OCI-LY7 (cell line): ENCODE measurements at regions not wholly inside any gene's neighbourhood (a gene's known extent, or its start where the extent isn't known, plus 50 kb on each side); places are given as distances from the start of the nearest gene placed in this dataset.

Experiments
- BruUV-seq: library from RNA; stranded (reverse); fragments of 400-500 nt; replicated peaks from 2 replicates; lab custom pipeline; 2021; lab: Mats Ljungman, UMichigan
- CTCF ChIA-PET: fragments of 300-600 bp; sonication (Branson Sonifier 250); formaldehyde crosslinking; loops from one replicate; lab custom pipeline; 2022; ENCODE audit warnings: antibody characterized with exemption; ENCODE audit not compliant: unreplicated experiment; lab: Charles Lee
- POLR2A ChIA-PET: fragments of 300-600 bp; sonication (Branson Sonifier 250); formaldehyde crosslinking; loops from one replicate; lab custom pipeline; 2022; ENCODE audit warnings: antibody characterized with exemption; lab: Charles Lee
- DNase-seq: peaks from one replicate; pipeline ENCODE4 v3.0.0-alpha.2; 2015; ENCODE audit warnings: low spot score
- H2AFZ ChIP-seq: fragments of 200-600 bp; sonication (generic), shearing (Covaris generic); 2 replicates; pipeline ENCODE4 v1.6.1; 2014; ENCODE audit warnings: mild to moderate bottlenecking, antibody characterized with exemption, low read length, moderate library complexity
- H3K27ac ChIP-seq: fragments of 200-600 bp; sonication (generic); 2 replicates; pipeline ENCODE4 v1.5.1; 2014; ENCODE audit warnings: mixed run types, low read depth, mild to moderate bottlenecking, moderate library complexity, low read length, inconsistent platforms; ENCODE audit not compliant: poor library complexity, severe bottlenecking
- H3K36me3 ChIP-seq: fragments of 200-600 bp; sonication (generic); 2 replicates; pipeline ENCODE4 v1.6.1; 2014; ENCODE audit warnings: mild to moderate bottlenecking, antibody characterized with exemption, low read length, moderate library complexity, mixed read lengths; ENCODE audit not compliant: insufficient read depth
- H3K4me1 ChIP-seq: fragments of 200-600 bp; sonication (generic); 2 replicates; pipeline ENCODE4 v1.5.1; 2014; ENCODE audit warnings: mild to moderate bottlenecking, low read length; ENCODE audit not compliant: insufficient read depth, poor library complexity, severe bottlenecking
- H3K4me2 ChIP-seq: fragments of 200-600 bp; sonication (generic); 2 replicates; pipeline ENCODE4 v1.6.1; 2014; ENCODE audit warnings: mild to moderate bottlenecking, low read length
- H3K4me3 ChIP-seq: fragments of 200-600 bp; sonication (generic); 2 replicates; pipeline ENCODE4 v1.5.1; 2014; ENCODE audit warnings: mild to moderate bottlenecking, low read depth, low read length; ENCODE audit not compliant: poor library complexity, severe bottlenecking
- H3K79me2 ChIP-seq: fragments of 200-600 bp; sonication (generic); 2 replicates; pipeline ENCODE4 v1.6.1; 2016; ENCODE audit warnings: low read depth, mild to moderate bottlenecking, low read length, moderate library complexity, mixed read lengths; ENCODE audit not compliant: insufficient read depth
- H3K9me2 ChIP-seq: fragments of 200-600 bp; sonication (generic); 2 replicates; pipeline ENCODE4 v1.6.1; 2016; ENCODE audit warnings: mild to moderate bottlenecking, low read length, mixed read lengths; ENCODE audit not compliant: insufficient read depth
- H3K9me3 ChIP-seq: fragments of 200-600 bp; sonication (generic); 2 replicates; pipeline ENCODE4 v1.6.1; 2014; ENCODE audit warnings: mild to moderate bottlenecking, mixed run types, low read length, mixed read lengths
- H4K20me1 ChIP-seq: fragments of 200-600 bp; sonication (generic); 2 replicates; pipeline ENCODE4 v1.6.1; 2014; ENCODE audit warnings: mild to moderate bottlenecking, antibody characterized with exemption, low read length, moderate library complexity, mixed read lengths; ENCODE audit not compliant: insufficient read depth
- EZH2phosphoT487 ChIP-seq: fragments of 200-600 bp; sonication (generic); IDR thresholded peaks from 2 replicates; pipeline ENCODE4 v1.6.1; 2018; ENCODE audit warnings: low read depth, borderline replicate concordance, mild to moderate bottlenecking, mixed run types, antibody characterized with exemption, low read length, moderate library complexity, mixed read lengths
- intact Hi-C: fragments of 100-400 bp; cut with micrococcal nuclease; formaldehyde crosslinking; loops from one replicate; pipeline ENCODE4 v1.10.0; 2022; ENCODE audit not compliant: unreplicated experiment
- TF ChIP-seq, protein P1 (sequence below): fragments of 200-600 bp; sonication (generic); conservative IDR thresholded peaks from 2 replicates; pipeline ENCODE4 v1.5.1; 2014; ENCODE audit warnings: mild to moderate bottlenecking, antibody characterized with exemption, low read length, moderate library complexity, mixed read lengths

DNA sequence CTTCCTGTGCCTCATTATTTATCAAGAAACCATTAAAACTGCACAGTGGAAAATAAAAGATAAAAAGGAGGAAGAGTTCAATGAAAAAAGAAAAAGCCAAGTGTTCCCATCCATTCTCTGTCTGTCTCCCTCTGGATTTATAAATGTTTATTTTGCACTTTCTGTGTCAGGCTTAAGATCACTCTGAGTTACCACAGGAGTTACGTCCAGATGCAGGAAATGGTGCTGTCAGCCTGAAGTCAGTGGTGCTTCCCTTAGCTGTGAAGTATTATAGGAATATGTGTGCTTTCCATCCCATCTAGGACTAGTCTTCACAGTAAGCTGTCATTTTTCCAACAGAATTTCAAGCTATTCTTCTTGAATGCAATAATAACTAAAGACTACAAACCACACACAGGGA is 420.2 kb downstream of the KCTD12 start:
- intact Hi-C loops = no loop called here
- no peaks in the 10 kb centered on the region for H3K9me3 ChIP-seq
- no peaks in the 10 kb centered on the region for H3K36me3 ChIP-seq
- POLR2A ChIA-PET = no interaction called here
- no peak overlapping the region for H3K4me2 ChIP-seq
- H3K79me2 ChIP-seq = no peaks in the 10 kb centered on the region
- no peak for DNase-seq
- no peaks in the 10 kb centered on the region for H3K4me1 ChIP-seq
- no TSS peak for BruUV-seq
- TF ChIP-seq, protein P1, sequence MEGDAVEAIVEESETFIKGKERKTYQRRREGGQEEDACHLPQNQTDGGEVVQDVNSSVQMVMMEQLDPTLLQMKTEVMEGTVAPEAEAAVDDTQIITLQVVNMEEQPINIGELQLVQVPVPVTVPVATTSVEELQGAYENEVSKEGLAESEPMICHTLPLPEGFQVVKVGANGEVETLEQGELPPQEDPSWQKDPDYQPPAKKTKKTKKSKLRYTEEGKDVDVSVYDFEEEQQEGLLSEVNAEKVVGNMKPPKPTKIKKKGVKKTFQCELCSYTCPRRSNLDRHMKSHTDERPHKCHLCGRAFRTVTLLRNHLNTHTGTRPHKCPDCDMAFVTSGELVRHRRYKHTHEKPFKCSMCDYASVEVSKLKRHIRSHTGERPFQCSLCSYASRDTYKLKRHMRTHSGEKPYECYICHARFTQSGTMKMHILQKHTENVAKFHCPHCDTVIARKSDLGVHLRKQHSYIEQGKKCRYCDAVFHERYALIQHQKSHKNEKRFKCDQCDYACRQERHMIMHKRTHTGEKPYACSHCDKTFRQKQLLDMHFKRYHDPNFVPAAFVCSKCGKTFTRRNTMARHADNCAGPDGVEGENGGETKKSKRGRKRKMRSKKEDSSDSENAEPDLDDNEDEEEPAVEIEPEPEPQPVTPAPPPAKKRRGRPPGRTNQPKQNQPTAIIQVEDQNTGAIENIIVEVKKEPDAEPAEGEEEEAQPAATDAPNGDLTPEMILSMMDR = no peak
- TF ChIP-seq EZH2phosphoT487 = no peak
- no peaks in the 10 kb centered on the region for H4K20me1 ChIP-seq
- H3K9me2 ChIP-seq = no peaks in the 10 kb centered on the region
- no peak overlapping the region for H3K27ac ChIP-seq
- CTCF ChIA-PET = no interaction called here
- no peak overlapping the region for H3K4me3 ChIP-seq
- no peak overlapping the region for H2AFZ ChIP-seq

GRCh38 chr13:76463314-76463713 is 422.9 kb downstream of the KCTD12 start:
- Histone ChIP-seq H3K4me1 (no peaks in the 10 kb centered on the region), H2AFZ (no peak overlapping the region), H3K4me3 (no peak overlapping the region), H4K20me1 (no peaks in the 10 kb centered on the region), H3K27ac (no peak overlapping the region), H3K79me2 (no peaks in the 10 kb centered on the region), H3K9me3 (no peaks in the 10 kb centered on the region), H3K36me3 (no peaks in the 10 kb centered on the region), H3K9me2 (no peaks in the 10 kb centered on the region), H3K4me2 (no peak overlapping the region)
- BruUV-seq = no TSS peak
- no peak for DNase-seq
- TF ChIP-seq, protein P1 = no peak
- no peak for TF ChIP-seq EZH2phosphoT487
- ChIA-PET CTCF (no interaction called here), POLR2A (interaction anchor here (0.5 kb wide), 1 partner anchor 145 kb away, joined by 3 read pairs; no protein-coding TSS in a partner anchor)
- intact Hi-C loops = no loop called here

- no TSS peak for BruUV-seq
- DNase-seq = no peak
- H4K20me1 ChIP-seq = no peaks in the 10 kb centered on the region
- no peak overlapping the region for H3K27ac ChIP-seq
- no peak overlapping the region for H3K4me3 ChIP-seq
- H3K36me3 ChIP-seq = no peaks in the 10 kb centered on the region
- no peak overlapping the region for H2AFZ ChIP-seq
- ChIA-PET CTCF (no interaction called here), POLR2A (no interaction called here)
- no peaks in the 10 kb centered on the region for H3K9me2 ChIP-seq
- no peaks in the 10 kb centered on the region for H3K79me2 ChIP-seq
- H3K4me2 ChIP-seq = no peak overlapping the region
- no peaks in the 10 kb centered on the region for H3K4me1 ChIP-seq
- intact Hi-C loops = no loop called here
- no peaks in the 10 kb centered on the region for H3K9me3 ChIP-seq
- no peak for TF ChIP-seq EZH2phosphoT487
- TF ChIP-seq, protein P1 = no peak
Observed at GRCh38 chr13:76461999-76462398, 424.2 kb downstream of the KCTD12 start.
